Inferior parietal cortex (tissue), 1 donor: ENCODE measurements at regions not wholly inside any gene's neighbourhood (a gene's known extent, or its start where the extent isn't known, plus 50 kb on each side); places are given as distances from the start of the nearest gene placed in this dataset.
A peak's percentile ranks its signal among the peaks of the same experiment; 100 is the strongest.

ENCODE experiments used
- DNase-seq: peaks from one replicate; pipeline ENCODE4 v3.0.0-alpha.2; 2016; ENCODE audit errors: extremely low spot score

DNA sequence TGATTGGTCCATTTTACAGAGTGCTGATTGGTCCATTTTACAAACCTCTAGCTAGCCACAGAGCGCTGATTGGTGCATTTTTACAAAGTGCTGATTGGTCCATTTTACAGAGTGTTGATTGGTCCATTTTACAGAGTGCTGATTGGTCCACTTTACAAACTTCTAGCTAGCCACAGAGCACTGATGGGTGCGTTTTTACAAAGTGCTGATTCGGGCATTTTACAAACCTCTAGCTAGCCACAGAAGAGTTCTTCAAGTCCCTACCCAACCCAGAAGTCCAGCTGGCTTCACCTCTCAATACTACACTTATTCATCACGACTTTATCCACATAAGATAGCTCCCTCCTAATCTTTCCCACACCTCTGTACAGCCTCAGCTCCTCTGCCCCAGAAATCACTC is 899.8 kb downstream of the TUSC7 start:
- DNase-seq, result no peak

DNA sequence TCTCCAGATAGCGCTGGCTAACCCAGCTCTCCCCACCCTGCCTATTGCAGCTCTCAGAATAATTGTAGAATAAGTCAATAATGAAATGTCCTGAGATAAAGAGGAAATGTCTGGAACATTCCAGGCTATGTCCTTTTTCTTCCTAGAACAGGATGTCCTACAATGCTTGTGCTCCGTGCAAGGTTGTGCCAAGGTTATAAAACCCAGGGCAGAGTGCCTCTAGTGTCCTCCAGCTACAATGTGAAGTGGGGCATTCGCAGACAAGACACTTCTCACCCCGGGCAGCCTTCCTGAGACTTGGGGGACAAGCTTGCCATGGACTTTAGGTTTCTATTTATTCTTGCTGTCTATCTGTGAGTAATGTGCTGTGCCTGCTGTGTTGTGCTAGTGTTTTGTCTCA is 900.6 kb downstream of the TUSC7 start:
- DNase-seq, result no peak

DNA sequence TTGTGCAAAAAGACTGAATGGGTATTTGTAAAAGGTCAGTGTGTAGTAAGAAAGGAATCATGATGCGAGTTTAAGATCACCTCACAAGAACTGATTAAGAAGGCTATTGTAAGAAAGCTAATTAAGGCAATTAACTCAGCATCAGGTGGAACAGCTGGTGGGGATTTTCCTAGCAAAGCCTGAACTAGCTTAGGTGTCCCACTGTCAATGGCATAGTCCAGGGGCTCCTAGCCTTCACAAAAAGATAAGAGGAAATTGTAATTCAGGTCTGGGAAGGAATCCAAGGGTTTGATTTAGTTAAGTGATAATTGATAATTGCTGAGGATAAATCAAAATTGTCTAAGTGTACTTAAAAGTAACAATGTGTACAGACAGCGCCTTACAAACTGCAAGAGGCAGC is 901.6 kb downstream of the TUSC7 start:
- no peak for DNase-seq

DNA sequence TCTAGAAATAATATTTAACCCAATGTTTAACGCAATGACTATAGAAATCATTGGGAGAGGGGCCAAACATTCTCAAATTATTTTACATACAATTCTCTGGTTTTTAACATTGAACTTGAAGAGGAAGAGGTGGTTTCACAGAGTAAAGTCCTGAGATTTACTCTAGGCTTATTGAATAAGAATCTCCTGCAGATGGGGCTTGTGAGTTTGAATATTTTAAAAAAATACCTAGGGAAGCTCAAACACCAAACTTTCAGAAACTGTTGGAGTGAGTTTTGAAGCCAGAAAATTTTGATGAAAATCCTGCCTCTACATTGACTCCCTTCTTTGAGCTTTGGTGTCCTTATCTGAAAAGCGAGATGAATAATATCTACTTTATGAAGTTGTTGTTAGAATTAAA is 906.6 kb downstream of the TUSC7 start:
- DNase-seq, result no peak

DNA sequence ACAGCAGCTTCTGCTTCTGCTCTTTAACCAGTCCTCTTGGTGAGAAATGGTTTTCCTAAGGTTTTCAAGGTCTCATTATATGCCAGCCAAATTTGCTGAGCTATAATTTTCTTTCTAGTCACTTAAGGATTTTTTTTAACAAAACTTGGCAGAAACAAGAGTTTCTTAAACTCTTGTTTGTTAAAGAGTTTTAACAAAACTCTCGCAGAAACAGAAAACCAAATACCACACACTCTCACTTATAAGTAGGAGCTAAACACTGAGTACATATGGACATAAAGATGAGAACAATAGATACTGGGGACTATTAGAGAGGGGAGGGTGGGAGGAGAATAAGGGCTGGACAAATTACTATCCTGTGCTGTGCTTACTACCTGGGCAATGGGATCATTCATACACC is 908.3 kb downstream of the TUSC7 start:
- DNase-seq, result no peak

DNA sequence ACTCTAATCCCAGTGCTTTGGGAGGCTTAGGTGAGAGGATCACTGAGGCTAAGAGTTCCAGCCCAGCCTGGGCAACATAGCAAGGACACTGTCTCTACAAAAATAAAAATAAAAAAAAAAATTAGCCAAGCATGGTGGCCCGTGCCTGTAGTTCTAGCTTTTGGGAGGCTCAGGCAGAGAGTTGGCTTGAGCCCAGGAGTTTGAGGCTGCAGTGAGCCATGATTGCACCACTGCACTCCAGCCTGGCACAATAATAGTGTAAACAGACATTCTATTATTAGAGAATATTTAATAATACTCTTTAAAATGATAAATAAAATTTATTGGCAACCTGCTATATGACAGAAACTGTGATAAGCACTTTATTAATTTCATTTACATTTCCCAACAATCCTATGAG is 908.9 kb downstream of the TUSC7 start:
- DNase-seq, result no peak

DNA sequence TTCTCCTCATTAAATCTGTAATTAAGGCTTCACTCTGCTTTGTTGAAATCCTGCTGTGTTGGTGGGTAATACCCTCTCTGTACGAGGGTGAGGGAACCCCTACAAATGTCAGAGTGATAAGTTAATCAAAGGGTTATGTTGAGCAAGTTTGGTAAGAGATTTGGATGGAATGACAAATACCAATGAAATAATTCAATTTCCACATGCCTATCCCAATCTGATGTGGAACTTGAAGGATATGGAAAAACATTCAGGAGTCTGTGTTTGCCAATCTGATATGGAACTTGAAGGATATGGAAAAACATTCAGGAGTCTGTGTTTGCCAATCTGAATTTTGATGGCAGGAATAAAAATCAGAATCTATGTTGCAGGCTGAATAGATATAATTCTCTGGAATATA is 910.2 kb downstream of the TUSC7 start:
- DNase-seq, result no peak

DNA sequence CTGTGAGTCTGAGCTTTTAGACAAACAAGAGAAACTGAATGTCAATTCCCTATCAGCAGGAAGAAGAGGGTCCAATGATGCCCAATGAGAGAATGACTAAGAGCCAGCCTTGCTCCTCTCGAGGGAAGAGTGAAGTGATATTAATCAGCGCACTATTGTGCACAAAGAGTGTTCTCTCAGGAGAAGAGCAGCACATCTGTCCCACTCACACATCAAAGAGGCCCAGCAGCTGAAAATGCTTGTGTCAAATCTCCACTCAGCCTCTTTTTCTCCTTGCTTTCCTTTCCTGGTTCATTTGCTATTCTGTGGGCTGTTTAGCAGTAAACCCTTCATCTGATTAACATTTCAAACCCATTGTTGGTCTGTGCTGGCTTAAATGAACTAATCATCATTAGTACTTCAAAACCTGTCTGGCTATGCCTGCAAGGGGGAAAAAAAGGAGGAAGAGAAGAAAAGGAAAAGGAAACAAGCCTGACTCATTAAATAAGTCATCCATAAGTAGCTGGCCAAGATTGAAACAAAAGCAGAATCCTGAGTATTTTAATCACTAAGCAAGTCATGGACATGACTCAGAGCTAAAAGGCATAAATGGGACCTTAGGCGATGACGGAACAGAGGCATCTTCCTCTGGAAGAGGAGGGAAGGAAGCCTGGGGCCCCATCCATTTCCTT is 912.7 kb downstream of the TUSC7 start:
- DNase-seq, result no peak

DNA sequence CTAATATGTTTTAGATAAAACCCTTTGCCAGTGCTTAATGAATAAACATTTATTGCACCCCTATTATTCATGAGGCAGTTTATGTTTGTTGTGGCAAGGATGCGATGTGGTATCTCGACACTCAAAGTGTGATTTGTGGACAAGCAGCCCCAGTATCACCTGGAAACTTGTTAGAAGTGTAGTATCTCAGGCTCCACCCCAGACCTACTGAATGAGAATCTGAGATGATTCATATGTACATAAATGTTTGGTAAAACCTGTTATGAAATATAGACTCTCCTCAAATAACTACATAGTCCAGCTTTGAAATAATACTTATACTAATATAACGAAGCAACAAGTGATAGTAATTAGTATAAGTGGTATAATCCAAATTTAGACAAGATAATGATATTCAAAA is 914.8 kb downstream of the TUSC7 start:
- DNase-seq, result no peak

DNA sequence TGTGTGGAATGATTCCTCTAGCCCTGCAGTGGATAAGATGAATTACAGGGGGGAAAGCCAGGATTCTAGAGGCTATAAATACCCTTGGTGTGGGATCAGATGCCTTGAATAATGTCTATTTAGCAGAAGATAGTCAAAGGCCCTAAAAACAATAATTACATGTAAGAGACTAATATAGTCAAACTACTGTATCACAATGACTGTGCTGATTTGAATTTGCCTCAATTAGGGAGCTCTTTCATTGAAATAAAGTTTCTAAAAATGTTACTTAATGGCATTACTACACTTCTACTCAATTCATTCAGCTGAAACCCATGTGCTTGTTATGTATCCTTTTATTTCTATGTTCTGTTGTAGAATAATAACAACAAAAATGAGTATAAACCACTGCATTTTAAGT is 915.6 kb downstream of the TUSC7 start:
- no peak for DNase-seq

DNA sequence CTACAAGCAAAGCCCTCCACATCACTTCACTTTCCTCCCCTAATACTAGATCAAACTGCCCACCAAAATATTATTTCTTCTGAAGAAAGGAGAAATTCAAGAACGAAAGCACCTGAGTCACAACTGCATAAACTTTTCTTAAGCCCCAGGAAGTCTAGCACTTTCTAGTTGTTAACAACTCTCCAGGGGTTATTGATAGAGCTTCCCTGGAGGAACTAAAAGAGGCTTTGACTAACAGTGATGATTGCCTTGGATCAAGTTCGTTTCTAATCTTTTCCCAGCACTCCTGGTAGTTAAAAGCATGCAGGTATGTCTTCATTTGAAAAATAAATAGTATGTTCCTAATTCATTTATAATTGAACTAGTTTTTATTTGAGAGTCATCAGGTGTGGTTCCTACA is 917.0 kb downstream of the TUSC7 start:
- no peak for DNase-seq

DNA sequence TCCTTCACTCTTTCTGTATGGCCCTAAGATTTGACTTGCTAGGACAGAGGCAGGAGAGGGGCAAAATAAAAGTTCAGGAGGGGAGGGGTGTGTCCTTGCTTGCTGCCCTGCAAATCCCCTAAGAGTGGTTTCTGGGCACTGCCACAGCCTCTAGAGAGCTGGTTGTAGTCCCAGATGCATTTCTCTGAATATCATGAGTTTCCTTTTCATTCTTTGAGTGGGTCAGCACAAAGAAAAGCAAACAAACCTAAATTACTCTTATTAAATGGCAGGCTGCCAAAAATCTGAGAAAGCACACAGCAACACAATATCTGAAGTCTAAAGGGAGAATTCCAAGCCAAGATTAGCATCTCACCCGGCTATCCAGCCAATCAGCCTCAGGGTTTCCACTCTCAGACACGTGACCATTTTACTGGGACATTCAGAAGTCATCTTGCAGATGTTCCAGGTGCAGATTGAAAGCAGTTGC is 919.3 kb downstream of the TUSC7 start:
- peak; percentile 25 for DNase-seq

DNA sequence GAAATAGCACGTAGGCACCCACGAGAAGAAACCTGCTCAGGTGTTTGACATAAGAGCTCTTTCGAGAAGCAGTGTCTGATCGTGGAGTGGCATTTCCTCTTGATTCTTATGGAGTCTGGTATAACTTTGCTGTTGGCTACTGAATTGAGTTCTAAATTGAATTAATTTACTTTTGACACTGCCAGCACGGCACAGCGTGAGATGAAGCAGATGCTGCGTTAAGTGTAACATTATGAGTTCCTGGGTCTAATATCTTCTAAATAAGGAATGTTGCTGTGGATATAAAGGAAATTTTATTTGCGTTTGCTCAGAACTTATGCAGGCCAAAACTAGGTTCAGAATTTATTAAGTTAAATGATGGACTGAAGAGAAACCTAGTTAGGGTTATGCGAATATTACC is 919.9 kb downstream of the TUSC7 start:
- DNase-seq, result no peak

DNA sequence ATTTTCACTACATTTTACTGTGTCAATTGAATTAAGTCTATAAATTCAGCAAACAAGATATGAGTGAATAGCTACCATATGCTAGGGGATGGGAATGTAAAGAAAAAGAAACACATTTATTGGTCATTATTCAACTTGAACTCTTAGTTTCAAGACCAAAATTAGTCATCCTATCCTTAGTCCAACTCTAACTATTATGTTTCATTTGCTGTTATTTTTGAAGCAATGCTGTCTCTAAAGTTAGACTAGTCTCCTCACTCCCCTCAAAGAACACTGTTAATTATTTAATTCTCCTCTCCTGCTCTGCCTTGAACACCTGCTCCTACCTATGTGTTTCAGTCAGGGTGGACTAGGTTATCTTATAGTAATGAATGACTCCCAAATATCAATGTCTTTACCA is 920.9 kb downstream of the TUSC7 start:
- no peak for DNase-seq

DNA sequence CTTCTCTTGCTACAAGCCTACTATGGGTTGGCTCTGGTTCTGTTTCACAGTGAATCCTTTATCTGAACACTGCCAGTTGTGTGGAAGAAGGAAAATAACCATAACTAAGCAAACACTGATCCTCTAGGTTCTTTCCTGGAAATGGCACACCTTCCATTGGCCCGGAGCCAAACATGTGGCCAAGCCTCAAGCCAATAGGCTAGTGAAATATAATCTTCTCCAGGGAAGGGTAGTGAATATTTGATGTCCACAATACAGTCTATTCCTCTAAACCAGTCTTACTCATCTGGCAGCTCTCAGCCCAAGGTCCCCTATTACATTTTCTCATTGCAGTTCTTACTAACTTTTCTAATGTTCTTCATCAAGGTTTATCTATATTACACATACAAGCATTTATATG is 921.3 kb downstream of the TUSC7 start:
- no peak for DNase-seq

DNA sequence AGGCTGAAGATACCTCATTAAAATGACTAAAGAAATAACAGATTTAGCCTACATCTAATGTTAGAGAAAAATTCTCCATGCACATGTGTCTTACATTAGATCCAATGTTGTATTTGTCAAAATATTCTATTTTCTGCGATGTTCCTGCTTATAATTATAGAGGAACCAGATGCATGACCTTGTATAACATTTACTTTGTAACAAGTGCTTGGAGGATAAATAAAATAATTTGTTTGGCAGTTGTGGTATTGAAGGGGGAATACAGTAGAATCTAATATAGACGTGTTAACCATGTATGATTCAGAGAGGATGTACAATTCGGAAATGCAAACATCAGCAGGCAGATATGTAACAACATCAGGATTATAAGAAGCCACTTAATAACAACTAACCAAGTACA is 922.2 kb downstream of the TUSC7 start:
- no peak for DNase-seq

DNA sequence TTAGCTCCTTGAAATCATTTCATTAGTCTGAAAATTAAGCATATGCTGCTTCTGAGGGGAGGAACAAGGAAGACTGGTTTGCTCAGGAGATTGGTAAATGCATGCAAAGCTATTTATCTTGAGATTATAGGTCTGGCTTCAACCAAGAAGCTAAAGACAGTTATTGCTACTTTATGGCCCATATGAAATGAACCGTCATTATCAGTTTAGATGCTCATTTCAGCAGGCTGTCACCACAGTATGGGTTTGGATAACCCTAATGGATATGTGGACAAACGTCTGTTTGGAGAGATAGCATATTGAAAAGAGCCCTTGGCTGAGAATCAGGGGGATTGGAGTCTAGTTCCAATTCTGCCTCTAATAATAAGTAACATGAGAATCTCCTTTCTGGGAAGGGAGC is 922.6 kb downstream of the TUSC7 start:
- DNase-seq, result no peak

DNA sequence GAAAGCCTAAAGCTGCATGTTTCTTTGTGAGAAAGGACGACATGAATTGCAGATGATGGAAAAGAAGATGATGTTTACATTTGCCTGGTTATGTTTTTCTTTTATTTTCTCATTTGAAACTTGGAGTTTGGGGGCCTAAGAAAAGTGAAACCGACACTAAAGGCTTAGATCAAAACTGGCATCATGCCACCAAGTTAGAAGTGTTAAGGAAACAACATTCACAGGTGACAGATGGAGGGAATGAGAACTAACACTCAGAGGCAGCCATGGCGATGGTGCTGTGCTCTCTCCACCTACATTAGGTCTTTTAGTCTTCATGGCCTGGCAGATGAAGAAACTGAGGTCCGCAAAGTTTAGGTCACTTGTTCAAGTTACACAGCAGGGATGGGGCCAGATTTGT is 923.6 kb downstream of the TUSC7 start:
- no peak for DNase-seq

DNA sequence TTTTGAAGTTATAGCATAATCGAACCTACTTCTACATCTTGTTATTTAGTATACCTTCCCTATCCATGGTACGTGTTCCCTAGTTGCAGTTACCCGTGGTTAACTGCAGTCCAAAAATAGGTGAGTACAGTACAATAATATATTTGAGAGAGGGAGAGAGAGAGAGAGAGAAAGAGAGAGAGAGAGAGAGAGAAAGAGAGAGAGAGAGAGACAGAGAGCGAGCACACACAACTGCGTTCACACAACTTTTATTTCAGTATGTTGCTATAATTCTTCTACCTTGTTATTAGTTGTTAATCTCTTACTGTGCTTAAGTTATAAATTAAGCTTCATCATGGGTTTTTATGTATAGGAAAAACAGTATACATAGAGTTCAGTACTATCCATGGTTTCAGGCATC is 928.1 kb downstream of the TUSC7 start:
- no peak for DNase-seq

DNA sequence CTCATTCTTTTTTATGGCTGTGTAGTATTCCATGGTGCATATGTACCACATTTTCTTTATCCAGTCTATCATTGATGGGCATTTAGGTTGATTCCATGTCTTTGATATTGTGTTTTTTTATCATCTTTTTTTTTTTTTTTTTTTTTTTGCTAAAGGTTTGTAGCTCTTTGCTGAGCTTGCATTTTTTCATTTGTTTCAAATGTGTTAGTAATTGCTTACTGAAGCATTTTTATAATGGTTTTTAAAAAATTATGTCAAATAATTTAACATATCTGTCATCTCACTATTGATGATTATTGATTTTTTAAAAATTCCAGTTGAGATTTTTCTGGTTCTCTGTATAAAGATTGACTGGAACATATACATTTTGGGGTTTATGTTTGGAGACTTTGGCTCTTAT is 934.6 kb downstream of the TUSC7 start:
- no peak for DNase-seq

DNA sequence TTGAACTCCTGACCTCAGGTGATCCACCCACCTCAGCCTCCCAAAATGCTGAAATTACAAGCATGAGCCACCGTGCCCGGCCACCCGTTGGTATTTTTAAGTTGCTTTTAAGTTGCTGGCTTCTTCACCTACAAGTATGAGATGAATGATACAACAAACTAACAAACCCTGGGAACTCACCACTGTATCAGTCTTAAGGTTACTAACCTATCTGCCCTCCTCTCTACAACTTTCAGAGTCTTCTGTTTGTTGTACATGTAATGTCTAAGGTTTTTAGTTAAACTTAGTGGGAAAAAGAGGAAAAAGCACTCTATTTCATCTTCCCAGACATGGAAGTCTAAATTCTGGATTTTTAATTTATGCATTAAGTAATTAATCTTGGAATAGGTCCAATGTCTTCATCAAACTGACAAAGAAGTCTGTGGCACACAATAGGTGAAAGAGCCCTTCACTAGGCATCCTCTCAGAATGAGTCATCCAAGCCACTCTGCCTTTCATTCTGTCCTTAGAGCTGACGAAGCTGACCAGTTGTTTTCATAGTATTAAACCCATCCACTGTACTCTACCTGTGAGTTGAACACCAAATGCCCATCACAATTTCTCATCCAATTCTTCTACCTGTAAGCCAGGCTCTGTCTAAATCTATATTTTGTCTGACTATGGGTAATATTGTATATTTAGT is 936.1 kb downstream of the TUSC7 start:
- no peak for DNase-seq

DNA sequence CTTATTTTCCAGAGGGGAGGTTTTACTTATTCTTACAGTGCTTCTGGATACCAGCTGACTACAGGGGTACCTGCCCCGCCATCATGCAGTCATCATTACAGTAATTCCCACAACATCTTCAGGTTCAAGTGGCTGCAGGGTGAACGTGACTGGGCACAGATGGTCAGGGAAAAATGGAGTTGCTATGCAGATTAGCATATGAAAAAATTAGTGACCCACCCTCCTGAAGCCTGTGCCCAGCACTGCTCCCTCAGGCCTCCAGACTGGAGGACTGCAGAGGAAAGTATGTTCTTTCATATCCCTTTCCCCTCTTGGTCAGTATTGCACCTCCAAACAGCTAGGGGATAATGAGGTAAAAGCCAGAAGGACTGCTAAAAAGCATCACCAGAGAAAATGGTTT is 937.9 kb downstream of the TUSC7 start:
- no peak for DNase-seq

DNA sequence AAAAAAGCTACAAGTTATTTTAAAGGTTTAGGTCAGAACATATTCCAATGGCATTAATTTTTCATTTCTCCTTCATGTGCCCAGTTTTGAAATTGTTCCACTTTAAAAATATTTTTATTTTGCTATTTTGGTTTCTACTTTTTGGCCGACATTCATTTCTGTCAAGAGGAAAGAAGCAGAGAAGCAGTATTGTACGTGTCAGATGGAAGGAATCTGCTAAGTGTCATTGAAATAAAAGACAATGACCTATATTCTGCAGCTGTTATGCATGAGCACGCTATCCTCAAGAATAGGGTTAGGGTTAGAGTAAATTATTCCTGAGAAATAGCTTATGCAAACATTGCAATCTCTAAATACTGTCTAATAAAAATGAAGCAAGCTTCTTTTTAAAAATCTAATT is 941.7 kb downstream of the TUSC7 start:
- DNase-seq, result no peak

DNA sequence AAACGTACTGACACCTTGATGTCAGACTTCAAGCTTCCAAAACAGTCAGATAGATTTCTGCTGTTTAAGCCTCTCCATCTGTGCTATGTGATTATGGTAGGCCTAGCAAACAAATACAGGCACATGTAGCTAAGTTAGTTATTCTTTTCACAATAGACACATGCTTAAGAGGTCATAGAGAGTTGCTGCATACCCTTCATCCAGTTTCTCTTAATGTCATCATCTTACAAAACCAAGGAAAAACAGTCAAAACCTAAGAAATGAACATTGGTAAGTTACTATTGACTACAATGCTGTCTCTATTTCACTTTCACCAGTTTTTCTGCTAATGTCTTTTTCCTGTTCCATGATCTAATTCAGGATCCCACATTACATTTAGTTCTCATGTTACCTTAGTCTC is 946.8 kb downstream of the TUSC7 start:
- no peak for DNase-seq
